Fibroblast of gingiva (primary cell): ENCODE measurements at regions not wholly inside any gene's neighbourhood (a gene's known extent, or its start where the extent isn't known, plus 50 kb on each side); places are given as distances from the start of the nearest gene placed in this dataset.
"Not testable (repeated sequence)": the region's sequence is repeated elsewhere in the genome, so short reads cannot be mapped to it uniquely, and the experiment has no call there.

ENCODE experiments used
- DNase-seq: peaks from one replicate; pipeline ENCODE4 v3.0.0-alpha.2; 2011; ENCODE audit warnings: low read depth

GRCh38 chr12:69028941-69029729 lies 96.2 kb upstream of the CPM start:
- DNase-seq: no peak

GRCh38 chr12:69030321-69030720 lies 97.3 kb upstream of the CPM start:
- no peak for DNase-seq

- no peak for DNase-seq
Measured at GRCh38 chr12:69036533-69036932, 103.6 kb upstream of the CPM start.

- no peak for DNase-seq
Measured at GRCh38 chr12:69036999-69037398, 104.0 kb upstream of the CPM start.

GRCh38 chr12:69039911-69040310 lies 106.9 kb upstream of the CPM start:
- DNase-seq: peak; percentile 52

GRCh38 chr12:69042557-69042956 lies 109.6 kb upstream of the CPM start:
- DNase-seq: no peak

GRCh38 chr12:69042970-69043369 lies 110.0 kb upstream of the CPM start:
- DNase-seq: no peak

GRCh38 chr12:69044887-69045286 lies 111.9 kb upstream of the CPM start:
- no peak for DNase-seq

- no peak for DNase-seq
Measured at GRCh38 chr12:69045430-69045829, 112.5 kb upstream of the CPM start.

- DNase-seq: peak; percentile 54
Measured at GRCh38 chr12:69046363-69046762, 113.4 kb upstream of the CPM start.

- no peak for DNase-seq
Measured at GRCh38 chr12:69046920-69047319, 113.9 kb upstream of the CPM start.

- DNase-seq: no peak
Measured at GRCh38 chr12:69047990-69048389, 115.0 kb upstream of the CPM start.

- not testable (repeated sequence) for DNase-seq
Measured at GRCh38 chr12:69049855-69050254, 116.9 kb upstream of the CPM start.

- peak; percentile 89 for DNase-seq
Measured at GRCh38 chr12:69052613-69053408, 119.8 kb upstream of the CPM start.

- DNase-seq: no peak
Measured at GRCh38 chr12:69054343-69055056, 121.5 kb upstream of the CPM start.

- DNase-seq: no peak
Measured at GRCh38 chr12:69055280-69055679, 122.3 kb upstream of the CPM start.

- DNase-seq: no peak
Measured at GRCh38 chr12:69055706-69056105, 122.7 kb upstream of the CPM start.

- peak; percentile 87 for DNase-seq
Measured at GRCh38 chr12:69056743-69057515, 124.0 kb upstream of the CPM start.

GRCh38 chr12:69057742-69058141 lies 124.8 kb upstream of the CPM start:
- no peak for DNase-seq

- peak; percentile 57 for DNase-seq
Measured at GRCh38 chr12:69059465-69060457, 126.8 kb upstream of the CPM start.

GRCh38 chr12:69061574-69061973 lies 128.6 kb upstream of the CPM start:
- no peak for DNase-seq
